GM19239 (cell line): ENCODE measurements at regions not wholly inside any gene's neighbourhood (a gene's known extent, or its start where the extent isn't known, plus 50 kb on each side); places are given as distances from the start of the nearest gene placed in this dataset.
"Not testable (repeated sequence)": the region's sequence is repeated elsewhere in the genome, so short reads cannot be mapped to it uniquely, and the experiment has no call there.

Source experiments
- DNase-seq: peaks from one replicate; pipeline ENCODE4 v3.0.0; 2011; ENCODE audit warnings: low spot score; ENCODE audit not compliant: insufficient read length
- FAIRE-seq: peaks from 2 replicates; lab custom pipeline; 2011; peaks lifted over from hg19 to GRCh38; lab: Jason Lieb, UNC

DNA sequence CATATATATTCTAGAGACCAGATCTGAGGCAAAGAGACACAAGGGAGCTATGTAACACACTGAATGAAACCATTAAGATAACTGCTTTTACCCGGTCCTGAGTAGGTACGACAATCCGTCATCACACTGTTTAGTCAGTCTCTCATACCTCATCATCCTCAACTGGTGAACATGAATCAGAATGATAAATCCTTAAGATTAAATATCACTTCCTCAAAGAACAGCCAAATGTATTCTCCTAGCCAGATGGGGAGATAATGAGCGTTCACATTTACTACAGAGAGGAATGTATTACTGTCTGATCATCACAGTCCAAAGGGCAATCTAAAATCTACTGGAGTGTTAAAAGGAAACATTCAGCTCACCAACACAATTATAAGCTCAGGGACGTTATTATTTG lies 319.4 kb upstream of the STAC start:
- FAIRE-seq, result no peak

DNA sequence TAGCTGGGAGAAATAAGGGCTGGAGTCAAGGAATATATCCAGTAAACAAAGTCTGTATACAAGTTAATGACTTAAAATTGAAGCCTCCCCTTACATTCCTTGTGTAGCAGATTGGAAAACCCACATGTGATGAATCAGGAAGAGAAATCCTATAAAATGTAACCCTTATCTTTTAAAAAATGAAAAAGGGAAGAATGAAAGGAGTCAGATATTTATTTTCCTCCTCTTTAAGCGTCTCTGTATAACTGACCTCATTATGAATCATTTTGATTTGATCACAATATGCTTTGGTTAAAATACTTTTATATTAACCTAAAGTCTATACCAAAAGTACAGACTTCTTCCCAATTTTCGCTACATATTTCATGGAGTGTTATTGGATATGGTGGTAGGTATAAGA lies 316.3 kb upstream of the STAC start:
- DNase-seq, result no peak
- no peak for FAIRE-seq

More for the DNA sequence above, 319.4 kb upstream of the STAC start:
- no peak for DNase-seq

DNA sequence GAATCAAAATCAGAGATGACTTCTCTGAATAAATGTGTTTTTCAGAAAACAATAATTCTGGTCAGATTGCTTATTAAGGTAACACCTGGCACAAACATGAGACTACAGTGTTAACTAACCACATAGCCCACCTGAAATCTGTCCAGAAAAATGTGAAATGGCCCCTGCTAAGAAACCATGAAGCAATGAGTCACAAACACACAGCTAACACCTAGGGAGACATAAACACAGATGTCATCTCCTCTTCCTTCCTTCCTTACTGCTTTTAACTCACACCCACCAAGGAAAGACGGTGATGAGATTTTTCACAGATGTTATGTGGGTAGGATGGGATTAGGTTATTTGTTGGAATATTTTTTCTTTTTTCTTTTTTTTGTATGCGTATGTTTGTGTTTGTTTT lies 315.0 kb upstream of the STAC start:
- DNase-seq, result no peak
- FAIRE-seq, result no peak

DNA sequence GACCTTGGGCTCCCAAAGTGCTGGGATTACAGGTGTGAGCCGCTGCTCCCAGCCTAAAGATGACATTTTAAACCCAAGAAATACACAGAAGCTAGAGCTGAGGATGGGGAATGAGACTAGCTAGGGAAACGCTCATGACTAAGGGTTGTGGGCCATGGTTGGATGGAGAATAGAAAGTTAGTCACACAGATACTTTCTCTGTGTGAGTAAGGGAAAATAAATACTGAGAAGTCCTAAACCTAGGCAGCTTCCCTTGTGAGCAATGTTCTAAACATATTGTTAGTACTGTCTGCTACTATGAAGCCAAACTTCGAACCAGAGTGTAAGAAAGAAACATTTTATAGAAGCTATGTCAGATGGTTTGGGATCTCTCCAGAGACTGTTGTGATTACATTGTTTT lies 304.8 kb upstream of the STAC start:
- DNase-seq (no peak), FAIRE-seq (no peak)

DNA sequence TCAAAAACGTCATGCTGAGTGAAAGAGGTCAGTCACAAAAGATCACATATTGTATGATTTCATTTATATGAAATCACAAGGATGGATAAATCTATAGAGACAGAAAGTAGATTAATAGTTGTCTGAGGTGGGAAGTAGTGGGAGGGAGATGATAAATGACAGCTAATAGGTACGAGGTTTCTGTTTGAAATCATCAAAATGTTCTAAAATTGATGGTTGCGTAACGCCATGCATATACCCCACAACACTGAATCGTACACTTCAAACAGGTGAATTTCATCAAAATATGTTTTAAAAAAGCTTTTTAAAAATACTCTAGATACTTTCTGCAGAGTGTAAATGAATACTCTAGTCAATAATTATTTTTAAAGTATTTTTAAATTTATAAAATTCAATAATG lies 303.0 kb upstream of the STAC start:
- FAIRE-seq (no peak), DNase-seq (no peak)

DNA sequence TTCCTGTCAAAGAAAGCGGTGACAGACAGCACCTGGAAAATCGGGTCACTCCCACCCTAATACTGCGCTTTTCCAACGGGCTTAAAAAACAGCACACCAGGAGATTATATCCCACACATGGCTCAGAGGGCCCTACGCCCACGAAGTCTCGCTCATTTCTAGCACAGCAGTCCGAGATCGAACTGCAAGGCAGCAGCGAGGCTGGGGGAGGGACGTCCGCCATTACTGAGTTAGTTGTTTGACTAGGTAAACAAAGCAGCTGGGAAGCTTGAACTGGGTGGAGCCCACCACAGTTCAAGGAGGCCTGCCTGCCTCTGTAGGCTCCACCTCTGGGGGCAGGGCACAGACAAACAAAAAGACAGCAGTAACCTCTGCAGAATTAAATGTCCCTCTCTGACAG lies 297.3 kb upstream of the STAC start:
- not testable (repeated sequence) for FAIRE-seq, DNase-seq

DNA sequence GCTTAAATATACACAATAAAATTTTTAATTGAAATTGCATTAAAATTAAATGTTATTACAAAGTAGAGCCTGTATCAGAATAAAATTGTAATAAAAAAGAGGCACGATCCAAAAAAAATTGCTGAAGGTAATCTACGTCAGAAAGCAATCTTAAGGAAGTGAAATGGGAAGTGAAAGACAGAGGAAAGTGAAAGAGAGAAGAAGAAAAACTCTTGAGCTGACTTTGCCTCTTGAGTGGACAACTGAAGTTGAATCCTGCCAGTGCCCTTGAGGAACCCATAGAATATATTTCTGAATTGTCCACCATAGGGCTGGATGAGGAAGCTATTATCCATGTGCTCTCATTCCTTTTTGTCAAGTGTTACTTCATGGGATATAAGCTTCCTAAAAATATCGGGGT lies 285.1 kb upstream of the STAC start:
- FAIRE-seq (no peak), DNase-seq (no peak)

DNA sequence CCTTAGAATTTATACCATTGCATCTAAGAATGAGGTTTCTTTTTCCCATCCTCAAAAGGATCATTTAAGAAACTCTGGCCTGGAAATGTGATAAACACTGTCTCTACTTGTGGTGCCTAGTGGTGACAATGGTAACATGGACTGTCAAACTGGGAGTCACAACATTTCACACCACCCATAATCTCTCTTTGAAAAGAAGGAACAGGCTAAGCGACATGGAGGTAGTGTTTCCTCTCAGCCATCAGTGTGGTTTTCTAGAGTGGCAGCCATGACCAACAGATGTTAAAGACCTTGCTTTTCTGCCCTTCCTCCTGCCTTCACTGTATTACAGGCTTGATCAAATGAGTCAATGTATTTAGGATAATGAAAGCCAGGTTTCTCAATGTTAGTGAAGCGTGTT lies 283.1 kb upstream of the STAC start:
- DNase-seq, result no peak
- FAIRE-seq, result no peak

DNA sequence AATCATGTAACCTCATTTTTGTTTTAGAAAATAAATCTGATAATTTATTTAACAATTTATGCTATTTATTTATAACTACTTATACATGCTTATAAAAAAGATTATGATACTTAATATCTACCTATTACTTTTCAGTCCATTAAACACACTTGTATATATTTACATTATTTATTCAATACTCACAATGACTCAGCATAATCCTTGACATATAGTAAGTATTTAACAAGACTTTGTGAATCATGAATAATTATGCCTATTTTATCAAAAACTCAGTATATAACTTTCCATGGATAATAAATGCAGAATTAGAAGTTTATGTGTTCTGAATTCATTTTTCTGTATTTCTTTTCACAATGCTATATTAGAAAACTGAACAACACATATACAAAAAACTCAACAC lies 266.0 kb upstream of the STAC start:
- FAIRE-seq (no peak), DNase-seq (no peak)

DNA sequence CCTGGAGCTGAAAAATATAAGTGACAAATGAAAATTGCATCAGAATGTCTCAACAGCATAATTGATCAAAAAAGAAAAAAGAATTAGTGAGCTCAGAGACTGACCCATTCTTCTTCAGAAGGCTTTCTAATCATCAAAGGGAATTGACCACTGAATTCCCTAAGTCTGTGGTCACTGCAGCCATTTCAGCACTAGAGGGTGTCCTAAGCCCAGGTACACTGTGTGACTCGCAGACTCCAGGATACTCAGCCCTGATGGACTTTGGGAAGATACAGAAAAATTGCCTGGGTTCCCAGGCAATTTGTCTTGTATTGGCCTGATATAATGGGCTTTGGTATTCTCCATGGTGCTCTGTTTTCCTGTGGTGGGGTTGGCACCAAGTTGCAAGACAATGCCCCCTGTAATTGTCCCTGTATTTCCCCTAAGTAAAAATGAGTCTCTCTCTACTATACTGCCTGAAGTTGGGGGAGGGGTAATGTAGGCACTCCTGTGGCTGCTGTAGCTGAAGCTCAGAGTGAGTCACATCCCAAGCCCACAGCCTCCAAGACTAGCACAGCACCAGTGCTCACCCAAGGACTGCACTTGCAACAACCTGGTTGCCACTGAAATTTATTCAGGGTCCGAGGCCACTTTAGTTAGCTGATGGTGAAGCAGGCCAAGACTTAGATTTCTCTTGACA lies 256.0 kb upstream of the STAC start:
- DNase-seq (no peak), FAIRE-seq (no peak)

DNA sequence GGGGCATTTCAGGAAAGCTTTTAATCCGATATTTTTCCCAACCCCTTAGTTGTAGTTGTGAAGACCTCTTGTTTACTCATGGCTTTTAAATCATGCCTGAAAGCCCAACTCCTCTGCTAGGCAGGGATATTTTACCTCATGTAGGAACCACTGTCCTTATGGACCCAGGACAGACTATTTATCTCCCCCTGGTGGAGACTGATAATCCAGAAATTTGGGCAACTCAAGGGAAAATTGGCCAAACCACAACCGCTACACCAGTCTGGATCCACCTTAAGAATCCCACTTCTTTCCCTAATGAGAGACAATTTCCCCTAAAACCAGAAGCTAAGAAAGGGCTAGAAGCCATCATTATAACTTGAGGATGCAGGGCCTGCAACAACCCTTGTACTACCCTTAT lies 248.1 kb upstream of the STAC start:
- no peak for DNase-seq
- no peak for FAIRE-seq

DNA sequence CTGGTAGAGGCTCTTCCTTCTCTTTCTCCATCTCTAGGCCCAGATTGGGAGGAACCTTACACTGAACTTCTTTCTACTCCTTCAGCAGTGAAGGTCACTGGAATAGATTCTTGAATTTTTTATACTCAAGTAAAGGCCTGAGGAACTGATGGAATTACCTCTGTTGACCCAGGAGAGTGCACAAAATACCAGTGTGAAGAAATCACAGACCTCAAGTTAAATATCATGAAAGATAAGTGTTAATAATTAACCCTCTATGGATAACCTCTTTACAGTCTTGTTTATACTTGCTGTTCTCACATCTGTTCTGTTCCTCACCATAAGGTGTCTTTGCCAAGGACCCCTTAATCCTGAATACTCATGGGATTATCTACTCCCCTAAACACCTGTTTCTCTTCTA lies 244.4 kb upstream of the STAC start:
- no peak for DNase-seq
- FAIRE-seq, result no peak

DNA sequence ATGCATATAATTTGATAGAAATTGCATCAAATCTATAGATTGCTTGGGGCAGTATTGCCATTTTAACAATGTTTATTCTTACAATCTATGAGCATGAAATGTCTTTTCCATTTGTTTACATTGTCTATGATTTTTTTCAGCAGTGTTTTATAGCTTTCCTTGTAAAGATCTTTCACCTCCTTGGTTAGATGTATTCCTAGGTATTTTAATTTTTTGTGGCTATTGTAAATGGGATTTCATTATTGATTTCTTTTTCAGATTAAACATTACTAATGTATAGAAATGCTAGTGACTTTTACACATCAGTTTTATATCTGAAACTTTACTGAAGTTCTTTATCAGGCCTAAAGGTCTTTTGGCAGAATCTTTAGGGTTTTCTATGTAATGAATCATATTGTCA lies 237.6 kb upstream of the STAC start:
- no peak for FAIRE-seq
- DNase-seq, result no peak

DNA sequence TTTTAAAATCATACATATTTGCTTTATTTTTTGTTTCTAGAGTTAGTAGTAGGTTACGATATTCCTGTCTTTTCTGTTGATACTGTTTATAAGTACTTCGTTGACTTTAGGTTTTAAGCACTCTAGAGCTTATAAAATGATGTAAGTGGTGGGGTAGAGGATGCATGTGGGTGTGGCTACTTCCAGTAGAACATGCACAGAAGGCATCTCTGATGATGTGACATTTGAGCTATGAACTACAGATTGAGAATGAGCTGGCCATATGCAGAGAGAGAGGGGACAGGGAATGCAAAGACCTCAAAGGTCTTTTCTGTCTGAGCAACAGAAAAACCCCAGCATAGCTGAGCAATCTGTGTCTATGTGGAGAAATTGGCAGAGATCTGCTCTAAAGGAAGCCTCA lies 233.9 kb upstream of the STAC start:
- no peak for FAIRE-seq

DNA sequence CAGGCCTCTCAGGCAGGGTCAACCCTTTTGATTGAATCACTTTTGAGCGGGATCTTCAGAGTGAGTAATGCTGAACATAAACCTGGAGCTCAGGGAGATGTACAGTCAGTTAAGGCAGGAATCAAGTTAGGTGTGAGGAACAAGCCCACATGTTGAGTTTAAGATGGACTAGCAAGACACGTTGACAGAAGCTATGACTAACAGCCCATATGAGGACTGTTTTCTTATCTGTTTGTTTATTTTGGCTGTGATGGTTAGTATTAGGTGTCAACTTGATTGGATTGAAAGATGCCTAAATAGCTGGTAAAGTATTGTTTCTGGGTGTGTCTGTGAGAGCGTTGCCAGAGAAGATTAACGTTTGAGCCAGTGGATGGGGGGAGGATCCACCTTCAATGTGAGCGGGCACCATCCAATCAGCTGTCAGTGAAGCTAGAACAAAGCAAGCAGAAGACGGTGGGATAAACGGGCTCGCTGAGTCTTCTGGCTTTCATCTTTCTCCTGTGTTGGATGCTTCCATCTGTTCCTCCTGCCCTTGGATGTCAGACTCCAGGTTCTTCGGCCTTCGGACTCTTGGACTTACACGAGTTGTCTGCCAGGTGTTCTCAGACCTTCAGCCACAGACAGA lies 232.3 kb upstream of the STAC start:
- FAIRE-seq (no peak), DNase-seq (no peak)

More for the DNA sequence above, 233.9 kb upstream of the STAC start:
- no peak for DNase-seq

DNA sequence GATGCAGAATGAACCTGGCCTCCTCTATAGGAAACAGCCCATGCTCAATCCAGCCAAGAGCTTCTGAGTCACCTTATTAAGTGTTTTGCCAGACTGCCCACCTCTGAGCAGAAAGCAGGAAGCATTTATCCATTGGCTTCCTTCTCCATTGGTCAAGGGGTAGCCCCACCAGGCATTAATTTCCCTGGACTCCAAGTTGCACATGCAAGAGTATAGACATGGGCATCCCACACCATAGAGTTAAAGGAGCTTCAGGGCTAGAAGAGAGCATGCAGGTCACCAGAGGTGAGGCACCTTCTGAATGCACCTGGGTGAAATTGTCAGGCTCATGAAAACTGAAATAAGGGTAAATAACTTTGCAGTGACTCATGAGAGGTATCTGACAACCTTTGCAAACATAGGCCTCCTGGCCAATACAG lies 230.8 kb upstream of the STAC start:
- FAIRE-seq (no peak), DNase-seq (no peak)

DNA sequence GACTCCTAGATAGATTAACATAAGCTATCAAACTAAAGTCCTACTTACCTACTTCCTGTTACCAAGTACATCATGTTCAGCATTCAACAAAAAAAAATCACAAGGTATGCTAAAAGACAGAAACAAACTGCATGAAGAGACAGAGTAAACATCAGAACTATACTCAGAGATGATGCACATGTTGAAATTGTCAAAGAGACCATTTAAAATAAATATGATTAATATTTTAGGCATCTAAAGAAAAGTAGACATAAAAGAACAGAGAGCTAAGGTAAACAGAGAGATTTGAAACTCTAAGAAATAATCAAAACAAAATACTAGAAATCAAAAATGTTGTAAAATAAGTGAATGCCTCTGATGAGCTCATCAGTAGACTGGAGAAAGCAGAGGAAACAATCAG lies 224.8 kb upstream of the STAC start:
- FAIRE-seq (no peak), DNase-seq (no peak)

DNA sequence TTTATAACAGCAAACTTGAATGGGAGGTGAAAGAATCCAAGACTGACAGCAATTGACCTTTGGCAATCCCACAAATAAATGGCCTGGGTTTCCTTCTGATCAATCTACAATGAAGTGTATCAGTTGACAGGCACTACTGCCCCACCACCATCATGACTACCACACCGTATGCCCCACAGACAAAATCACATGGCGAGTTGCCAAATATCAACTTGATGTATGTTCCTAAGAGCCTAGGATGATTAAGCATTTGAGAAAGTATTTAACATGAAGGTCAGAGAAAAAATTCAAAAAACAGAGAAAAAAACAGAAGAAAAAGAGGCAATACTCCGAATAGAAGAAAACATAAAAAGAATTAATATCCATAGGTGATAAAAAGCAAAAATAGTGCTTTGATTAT lies 215.9 kb upstream of the STAC start:
- DNase-seq (no peak), FAIRE-seq (no peak)

DNA sequence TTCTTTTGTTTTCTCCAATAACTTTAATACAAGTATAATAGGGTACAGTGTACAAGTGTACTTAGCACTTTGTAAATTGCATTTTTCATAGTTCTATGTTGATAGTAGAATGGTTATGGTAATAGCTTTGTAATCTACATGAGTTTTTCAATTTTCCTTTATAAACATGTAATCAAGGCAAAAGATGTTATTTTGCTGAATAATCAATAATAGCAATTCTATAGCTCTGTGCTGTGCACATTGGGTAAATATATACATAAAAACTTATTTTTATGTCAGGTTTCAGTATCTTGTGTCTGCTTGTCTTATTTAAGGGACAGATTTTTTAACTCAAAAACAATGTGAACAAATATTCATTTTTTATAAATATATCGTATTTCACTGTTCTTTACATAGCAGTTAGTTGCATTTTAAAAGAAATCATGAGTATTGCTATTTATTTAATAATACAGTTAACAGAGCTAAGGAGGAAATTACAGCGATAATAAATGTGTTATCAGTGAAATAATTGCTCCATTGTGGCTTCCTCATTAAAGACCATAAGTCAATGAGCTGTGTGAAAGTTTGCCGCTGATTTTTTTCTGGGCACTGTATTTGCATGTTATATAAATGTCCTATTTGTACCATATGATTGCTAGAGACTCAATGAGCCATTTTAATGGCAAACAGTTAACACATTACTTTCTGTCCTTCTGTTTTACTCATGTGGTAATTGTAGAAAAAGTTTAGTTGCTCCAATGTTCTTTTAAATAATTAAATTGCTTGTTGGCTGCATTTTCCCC lies 214.6 kb upstream of the STAC start:
- FAIRE-seq, result no peak
- no peak for DNase-seq

DNA sequence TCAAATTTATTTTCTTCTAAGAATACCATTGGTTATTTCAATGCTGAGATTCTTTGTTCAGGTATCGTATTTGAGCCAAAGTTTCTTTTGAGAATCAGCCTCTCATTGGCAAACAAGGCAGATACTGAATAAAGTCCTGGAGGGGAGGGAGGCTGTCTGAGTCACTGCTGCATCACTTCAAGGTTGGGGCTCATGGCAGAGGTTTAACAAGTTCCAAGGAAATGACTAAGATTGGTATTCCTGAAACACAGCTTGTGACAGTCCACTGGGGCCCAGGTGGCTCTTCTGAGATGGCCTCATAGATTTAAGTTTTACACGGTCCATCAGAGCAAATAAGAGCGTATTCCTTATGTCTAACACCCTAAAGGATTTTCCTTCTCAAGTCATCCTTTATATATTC lies 213.8 kb upstream of the STAC start:
- DNase-seq (no peak), FAIRE-seq (no peak)

DNA sequence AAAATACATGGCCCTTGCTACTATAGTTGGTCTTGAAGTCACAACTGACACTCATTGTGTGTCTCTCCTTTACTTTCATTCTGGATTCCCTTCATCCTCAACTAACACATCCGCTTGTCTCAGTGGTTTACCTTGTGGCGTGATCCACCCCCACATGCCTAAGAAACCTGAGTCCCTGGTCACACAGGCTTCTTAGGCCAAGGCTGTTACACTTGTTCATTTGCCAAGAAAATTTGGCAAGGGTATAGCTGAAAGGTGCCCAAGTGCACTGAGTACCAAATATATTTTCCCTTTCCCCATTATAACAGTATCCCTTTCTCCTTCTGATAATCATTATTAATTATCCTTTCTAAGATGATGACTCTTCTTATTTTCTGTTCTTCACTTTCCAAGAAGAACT lies 207.6 kb upstream of the STAC start:
- no peak for DNase-seq
- FAIRE-seq, result no peak
